Astrocyte (in vitro differentiated cells and primary cell): ENCODE measurements at regions not wholly inside any gene's neighbourhood (a gene's known extent, or its start where the extent isn't known, plus 50 kb on each side); places are given as distances from the start of the nearest gene placed in this dataset.

ENCODE experiments used
- DNase-seq: peaks from one replicate; pipeline ENCODE4 v3.0.0-alpha.2; 2010; ENCODE audit warnings: low read depth
- FAIRE-seq: peaks from 2 replicates; lab custom pipeline; 2011; peaks lifted over from hg19 to GRCh38; lab: Jason Lieb, UNC
- H2AFZ ChIP-seq: 2 replicates; pipeline ENCODE4 v1.6.0; 2012; ENCODE audit warnings: low read depth, low read length, inconsistent platforms
- H3K27ac ChIP-seq: 2 replicates; pipeline ENCODE4 v1.5.1; 2011; ENCODE audit warnings: low read depth, low read length, inconsistent platforms
- H3K27me3 ChIP-seq: 2 replicates; pipeline ENCODE4 v1.6.0; 2011; ENCODE audit warnings: low read length, inconsistent platforms; ENCODE audit not compliant: insufficient read depth
- H3K36me3 ChIP-seq: 2 replicates; pipeline ENCODE4 v1.5.1; 2011; ENCODE audit warnings: low read length, inconsistent platforms; ENCODE audit not compliant: insufficient read depth
- H3K4me1 ChIP-seq: 2 replicates; pipeline ENCODE4 v1.5.1; 2011; ENCODE audit warnings: low read length, inconsistent platforms; ENCODE audit not compliant: insufficient read depth
- H3K4me2 ChIP-seq: 2 replicates; pipeline ENCODE4 v1.6.0; 2012; ENCODE audit warnings: low read length, inconsistent platforms
- H3K4me3 ChIP-seq: 2 replicates; pipeline ENCODE4 v1.5.1; 2011; ENCODE audit warnings: low read depth, mild to moderate bottlenecking, low read length, inconsistent platforms; ENCODE audit not compliant: insufficient read depth
- H3K79me2 ChIP-seq: 2 replicates; pipeline ENCODE4 v1.6.0; 2012; ENCODE audit warnings: mild to moderate bottlenecking, low read length, inconsistent platforms; ENCODE audit not compliant: insufficient read depth
- H3K9ac ChIP-seq: 2 replicates; pipeline ENCODE4 v1.6.0; 2012; ENCODE audit warnings: mild to moderate bottlenecking, low read length, inconsistent platforms
- H3K9me3 ChIP-seq: 2 replicates; pipeline ENCODE4 v1.5.1; 2012; ENCODE audit warnings: low read depth, mild to moderate bottlenecking, low read length, inconsistent platforms; ENCODE audit not compliant: insufficient read depth
- H4K20me1 ChIP-seq: 2 replicates; pipeline ENCODE4 v1.6.0; 2012; ENCODE audit warnings: low read length, inconsistent platforms; ENCODE audit not compliant: insufficient read depth
- H3K27ac Mint-ChIP-seq: one replicate; pipeline ENCODE4 v1.8.0; 2021; ENCODE audit warnings: mild to moderate bottlenecking, mixed read lengths; ENCODE audit not compliant: unreplicated experiment
- H3K27me3 Mint-ChIP-seq: one replicate; pipeline ENCODE4 v1.8.0; 2021; ENCODE audit warnings: low read depth, mixed read lengths; ENCODE audit not compliant: unreplicated experiment
- H3K36me3 Mint-ChIP-seq: one replicate; pipeline ENCODE4 v1.8.0; 2021; ENCODE audit warnings: low read depth, mixed read lengths; ENCODE audit not compliant: unreplicated experiment
- H3K4me1 Mint-ChIP-seq: one replicate; pipeline ENCODE4 v1.8.0; 2021; ENCODE audit warnings: low read depth, mixed read lengths; ENCODE audit not compliant: unreplicated experiment
- H3K4me3 Mint-ChIP-seq: one replicate; pipeline ENCODE4 v1.8.0; 2021; ENCODE audit warnings: mild to moderate bottlenecking, moderate library complexity, mixed read lengths; ENCODE audit not compliant: unreplicated experiment
- H3K9me3 Mint-ChIP-seq: one replicate; pipeline ENCODE4 v1.8.0; 2021; ENCODE audit warnings: mild to moderate bottlenecking, mixed read lengths; ENCODE audit not compliant: unreplicated experiment
- CTCF ChIP-seq: IDR thresholded peaks from 2 replicates; pipeline ENCODE4 v1.5.1; 2011; ENCODE audit warnings: low read depth, mild to moderate bottlenecking, inconsistent platforms, low read length, moderate library complexity; ENCODE audit not compliant: insufficient read depth
- EZH2 ChIP-seq: IDR thresholded peaks from 2 replicates; pipeline ENCODE4 v1.6.1; 2012; ENCODE audit warnings: mild to moderate bottlenecking, low read length, inconsistent platforms; ENCODE audit not compliant: insufficient read depth

DNA sequence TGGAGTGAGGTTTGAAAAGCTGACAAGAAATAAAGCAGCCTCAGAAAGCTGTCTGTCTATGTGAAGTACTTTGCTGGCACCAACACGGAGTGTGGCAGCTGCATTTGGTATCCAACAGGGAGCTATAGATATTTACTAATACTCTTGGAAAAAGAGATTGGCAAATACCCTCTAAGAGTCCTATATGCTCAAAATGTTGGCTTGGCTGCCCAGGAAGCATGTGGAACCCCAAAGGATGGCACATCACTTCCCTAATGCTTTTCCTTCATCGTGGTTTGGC, 398.3 kb downstream of the TLE4 start:
- H3K4me1 ChIP-seq, result no peaks in the 10 kb centered on the region
- H3K27me3 ChIP-seq, result peaks cover 3% of the 10 kb centered on the region
- no peaks in the 10 kb centered on the region for H4K20me1 ChIP-seq
- no peak overlapping the region for H3K27ac ChIP-seq
- H2AFZ ChIP-seq, result no peak overlapping the region
- no peak for TF ChIP-seq EZH2
- H3K9me3 Mint-ChIP-seq, result peaks cover 5% of the 10 kb centered on the region
- H3K36me3 ChIP-seq, result no peaks in the 10 kb centered on the region
- no peaks in the 10 kb centered on the region for H3K9me3 ChIP-seq
- no peaks in the 10 kb centered on the region for H3K4me1 Mint-ChIP-seq
- H3K4me3 ChIP-seq, result no peak overlapping the region
- no peak overlapping the region for H3K9ac ChIP-seq
- H3K79me2 ChIP-seq, result no peaks in the 10 kb centered on the region
- FAIRE-seq, result no peak
- DNase-seq, result no peak
- peaks cover 13% of the 10 kb centered on the region for H3K27me3 Mint-ChIP-seq
- H3K4me2 ChIP-seq, result no peak overlapping the region
- H3K27ac Mint-ChIP-seq, result no peak overlapping the region
- no peaks in the 10 kb centered on the region for H3K36me3 Mint-ChIP-seq
- no peak overlapping the region for H3K4me3 Mint-ChIP-seq

GRCh38 chr9:79969393-79970145, 397.8 kb downstream of the TLE4 start:
- H3K9ac ChIP-seq, result no peak overlapping the region
- no peak for FAIRE-seq
- H4K20me1 ChIP-seq, result no peaks in the 10 kb centered on the region
- H3K4me2 ChIP-seq, result no peak overlapping the region
- H3K9me3 ChIP-seq, result no peaks in the 10 kb centered on the region
- H3K79me2 ChIP-seq, result no peaks in the 10 kb centered on the region
- H3K27me3 Mint-ChIP-seq, result peaks cover 13% of the 10 kb centered on the region
- TF ChIP-seq EZH2 (no peak), CTCF (no peak)
- no peaks in the 10 kb centered on the region for H3K36me3 Mint-ChIP-seq
- H3K4me3 Mint-ChIP-seq, result no peak overlapping the region
- peaks cover 3% of the 10 kb centered on the region for H3K27me3 ChIP-seq
- H3K36me3 ChIP-seq, result no peaks in the 10 kb centered on the region
- no peaks in the 10 kb centered on the region for H3K4me1 Mint-ChIP-seq
- peaks cover 5% of the 10 kb centered on the region for H3K9me3 Mint-ChIP-seq
- no peaks in the 10 kb centered on the region for H3K4me1 ChIP-seq
- no peak overlapping the region for H3K4me3 ChIP-seq
- no peak overlapping the region for H3K27ac Mint-ChIP-seq
- no peak overlapping the region for H2AFZ ChIP-seq
- no peak overlapping the region for H3K27ac ChIP-seq
- no peak for DNase-seq

- Mint-ChIP-seq H3K36me3 (no peaks in the 10 kb centered on the region), H3K4me1 (no peaks in the 10 kb centered on the region), H3K27me3 (peaks cover 18% of the 10 kb centered on the region), H3K27ac (no peak overlapping the region), H3K9me3 (peaks cover 5% of the 10 kb centered on the region), H3K4me3 (no peak overlapping the region)
- Histone ChIP-seq H3K9ac (no peak overlapping the region), H3K4me2 (no peak overlapping the region), H4K20me1 (no peaks in the 10 kb centered on the region), H3K79me2 (no peaks in the 10 kb centered on the region), H3K27ac (no peak overlapping the region), H3K4me3 (no peak overlapping the region), H3K27me3 (peaks cover 3% of the 10 kb centered on the region), H2AFZ (no peak overlapping the region), H3K9me3 (no peaks in the 10 kb centered on the region), H3K36me3 (no peaks in the 10 kb centered on the region), H3K4me1 (no peaks in the 10 kb centered on the region)
- no peak for TF ChIP-seq EZH2
- no peak for FAIRE-seq
- no peak for DNase-seq
These were observed 396.8 kb downstream of the TLE4 start for GRCh38 chr9:79968533-79968932.
